HEK293 (cell line): ENCODE measurements at regions not wholly inside any gene's neighbourhood (a gene's known extent, or its start where the extent isn't known, plus 50 kb on each side); places are given as distances from the start of the nearest gene placed in this dataset.

Experiments
- CTCF ChIA-PET: fragments of 350-600 bp; formaldehyde crosslinking; extraction: SDS; loops from one replicate; lab custom pipeline; 2021; ENCODE audit warnings: antibody characterized with exemption; lab: Yijun Ruan, JAX
- POLR2A ChIA-PET: fragments of 300-600 bp; formaldehyde crosslinking; extraction: SDS; loops from one replicate; lab custom pipeline; 2020; ENCODE audit warnings: antibody characterized with exemption, inconsistent platforms; lab: Yijun Ruan, JAX
- H3K27ac ChIP-seq: fragments of 200-500 bp; sonication (Bioruptor generic); 2 replicates; pipeline ENCODE4 v1.5.1; 2014; ENCODE audit warnings: low read depth, low read length, control low read depth, inconsistent platforms; ENCODE audit errors: extremely low read depth
- H3K36me3 ChIP-seq, 2 experiments: fragments of 200-500 bp in 1 of 2; sonication (Bioruptor generic) in 1 of 2; 1 replicate in 1 of 2; 2 replicates in 1 of 2; pipeline ENCODE4 v1.5.1; 2014 to 2017; ENCODE audit warnings: inconsistent platforms in 2 of 2, low read length in 2 of 2; ENCODE audit not compliant: control insufficient read depth in 2 of 2, insufficient read depth in 1 of 2
- H3K4me1 ChIP-seq: fragments of 200-500 bp; sonication (Bioruptor generic); 2 replicates; pipeline ENCODE4 v1.5.1; 2014; ENCODE audit warnings: mild to moderate bottlenecking, low read length, inconsistent platforms; ENCODE audit not compliant: control insufficient read depth, insufficient read depth
- H3K4me3 ChIP-seq: 2 replicates; pipeline ENCODE4 v1.5.1; 2011; ENCODE audit warnings: low read depth, mild to moderate bottlenecking, control low read depth, low read length, moderate library complexity
- H3K9me3 ChIP-seq: fragments of 200-500 bp; sonication (Bioruptor generic); 2 replicates; pipeline ENCODE4 v1.5.1; 2014; ENCODE audit warnings: low read depth, low read length, inconsistent platforms; ENCODE audit not compliant: control insufficient read depth, insufficient read depth
- ZFP69B ChIP-seq: fragments of 450-650 bp; formaldehyde crosslinking; IDR thresholded peaks from 2 replicates; pipeline ENCODE4 v1.5.1; 2016; ENCODE audit warnings: missing biosample characterization, missing genetic modification characterization
- ZNF221 ChIP-seq: fragments of 450-650 bp; formaldehyde crosslinking; IDR thresholded peaks from 2 replicates; pipeline ENCODE4 v1.5.1; 2017; ENCODE audit warnings: missing biosample characterization, missing genetic modification characterization, borderline replicate concordance
- ZNF274 ChIP-seq, 2 experiments: fragments of 200-500 bp in 1 of 2; fragments of 450-650 bp in 1 of 2; sonication (Bioruptor generic) in 1 of 2; formaldehyde crosslinking in 1 of 2; IDR thresholded peaks; 2 replicates each; pipeline versions ENCODE4 v1.5.1 to v1.6.1; 2014 to 2016; ENCODE audit warnings: borderline replicate concordance in 1 of 2, inconsistent platforms in 1 of 2, low read length in 1 of 2, missing biosample characterization in 1 of 2, missing genetic modification characterization in 1 of 2
- ZNF521 ChIP-seq: fragments of 450-650 bp; formaldehyde crosslinking; IDR thresholded peaks from 2 replicates; pipeline ENCODE4 v1.5.1; 2017; ENCODE audit warnings: missing biosample characterization, mild to moderate bottlenecking, missing genetic modification characterization
- ZNF624 ChIP-seq: fragments of 450-650 bp; formaldehyde crosslinking; IDR thresholded peaks from 2 replicates; pipeline ENCODE4 v1.5.1; 2017; ENCODE audit warnings: missing biosample characterization, missing genetic modification characterization
- ZNF707 ChIP-seq: fragments of 450-650 bp; formaldehyde crosslinking; IDR thresholded peaks from 2 replicates; pipeline ENCODE4 v1.5.1; 2016; ENCODE audit warnings: missing biosample characterization, missing genetic modification characterization
- ZNF768 ChIP-seq: fragments of 450-650 bp; formaldehyde crosslinking; IDR thresholded peaks from 2 replicates; pipeline ENCODE4 v1.5.1; 2018; ENCODE audit warnings: missing biosample characterization, mild to moderate bottlenecking, missing genetic modification characterization
- TF ChIP-seq, protein P1 (sequence below): fragments of 450-650 bp; formaldehyde crosslinking; IDR thresholded peaks from 2 replicates; pipeline ENCODE4 v1.5.1; 2017; ENCODE audit warnings: missing biosample characterization, missing genetic modification characterization
- TF ChIP-seq, protein P2 (sequence below): fragments of 450-650 bp; formaldehyde crosslinking; IDR thresholded peaks from 2 replicates; pipeline ENCODE4 v1.5.1; 2016; ENCODE audit warnings: missing biosample characterization, missing genetic modification characterization
- TF ChIP-seq, protein P3 (sequence below): fragments of 450-650 bp; IDR thresholded peaks from 2 replicates; pipeline ENCODE4 v1.5.1; 2018; ENCODE audit warnings: missing biosample characterization, missing genetic modification characterization
- TF ChIP-seq, protein P4 (sequence below): fragments of 450-650 bp; formaldehyde crosslinking; IDR thresholded peaks from 2 replicates; pipeline ENCODE4 v1.5.0; 2017; ENCODE audit warnings: missing biosample characterization, missing genetic modification characterization, borderline replicate concordance
- TF ChIP-seq, protein P5 (sequence below): sonication (generic); formaldehyde crosslinking; IDR thresholded peaks from 2 replicates; pipeline ENCODE4 v1.8.1; 2022; ENCODE audit warnings: mild to moderate bottlenecking, moderate library complexity, missing genetic modification reagents

DNA sequence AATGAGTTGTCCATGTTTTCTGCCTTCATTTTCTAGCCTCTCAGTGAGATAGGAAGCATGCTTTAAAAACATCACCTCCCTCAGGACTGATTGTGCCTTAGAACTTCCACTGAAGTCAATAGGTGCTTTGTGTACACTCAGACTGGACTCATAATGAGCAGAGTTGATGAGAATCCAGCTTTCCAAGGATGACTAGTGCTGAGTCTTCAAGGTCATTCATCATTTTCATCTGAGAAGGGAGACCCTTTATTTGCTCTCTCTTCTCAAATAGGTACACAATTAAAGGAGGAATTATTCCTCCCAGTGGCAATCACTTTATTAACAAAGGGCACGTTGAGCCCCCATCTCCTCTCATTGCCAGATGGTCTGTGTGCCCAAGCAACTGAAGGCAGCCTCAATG is 210.9 kb upstream of the PRKD1 start (continued):
- TF ChIP-seq, protein P1, sequence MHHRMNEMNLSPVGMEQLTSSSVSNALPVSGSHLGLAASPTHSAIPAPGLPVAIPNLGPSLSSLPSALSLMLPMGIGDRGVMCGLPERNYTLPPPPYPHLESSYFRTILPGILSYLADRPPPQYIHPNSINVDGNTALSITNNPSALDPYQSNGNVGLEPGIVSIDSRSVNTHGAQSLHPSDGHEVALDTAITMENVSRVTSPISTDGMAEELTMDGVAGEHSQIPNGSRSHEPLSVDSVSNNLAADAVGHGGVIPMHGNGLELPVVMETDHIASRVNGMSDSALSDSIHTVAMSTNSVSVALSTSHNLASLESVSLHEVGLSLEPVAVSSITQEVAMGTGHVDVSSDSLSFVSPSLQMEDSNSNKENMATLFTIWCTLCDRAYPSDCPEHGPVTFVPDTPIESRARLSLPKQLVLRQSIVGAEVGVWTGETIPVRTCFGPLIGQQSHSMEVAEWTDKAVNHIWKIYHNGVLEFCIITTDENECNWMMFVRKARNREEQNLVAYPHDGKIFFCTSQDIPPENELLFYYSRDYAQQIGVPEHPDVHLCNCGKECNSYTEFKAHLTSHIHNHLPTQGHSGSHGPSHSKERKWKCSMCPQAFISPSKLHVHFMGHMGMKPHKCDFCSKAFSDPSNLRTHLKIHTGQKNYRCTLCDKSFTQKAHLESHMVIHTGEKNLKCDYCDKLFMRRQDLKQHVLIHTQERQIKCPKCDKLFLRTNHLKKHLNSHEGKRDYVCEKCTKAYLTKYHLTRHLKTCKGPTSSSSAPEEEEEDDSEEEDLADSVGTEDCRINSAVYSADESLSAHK: no peak
- TF ChIP-seq ZNF768 (tag by site-specific recombination): no peak
- no peak for TF ChIP-seq ZNF707 (tag by site-specific recombination)

DNA sequence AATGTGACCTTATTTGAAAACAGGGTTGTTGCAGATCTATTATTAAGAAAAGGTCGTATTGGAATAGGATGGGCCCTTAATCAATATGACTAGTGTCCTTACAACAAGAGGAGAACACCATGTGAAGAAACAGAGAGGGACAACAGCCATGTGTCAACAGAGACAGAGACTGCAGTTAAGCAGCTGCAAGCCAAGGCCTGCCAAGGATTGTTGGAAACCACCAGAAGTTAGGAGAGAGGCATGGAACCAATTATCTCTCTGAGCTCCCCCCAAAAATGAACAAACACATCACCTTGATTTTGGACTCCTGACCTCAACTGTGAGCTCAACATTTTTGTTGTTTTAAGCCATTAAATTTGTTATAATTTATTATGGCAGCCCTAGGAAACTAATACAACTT is 214.6 kb upstream of the PRKD1 start:
- no peaks in the 10 kb centered on the region for H3K4me1 ChIP-seq
- CTCF ChIA-PET: no interaction called here

DNA sequence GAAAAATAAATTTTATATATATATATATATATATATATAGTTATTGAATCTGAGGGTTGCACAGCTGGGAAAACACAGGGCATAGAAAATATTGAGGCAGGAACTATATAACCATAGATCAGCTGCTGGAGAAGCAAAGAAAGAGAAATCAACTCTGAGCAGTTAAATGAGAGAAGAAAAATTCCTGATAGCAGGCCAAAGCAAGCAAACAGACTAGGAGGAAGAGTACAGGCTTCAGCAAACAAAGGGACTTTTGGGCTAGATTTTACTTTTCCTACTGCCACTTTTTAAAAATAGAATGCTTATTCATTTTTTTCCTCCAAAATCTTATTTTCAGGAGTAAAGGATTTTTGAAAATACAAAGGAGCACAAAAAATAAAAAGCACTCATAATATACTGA is 216.0 kb upstream of the PRKD1 start:
- H3K4me3 ChIP-seq: no peak overlapping the region
- TF ChIP-seq, protein P2, sequence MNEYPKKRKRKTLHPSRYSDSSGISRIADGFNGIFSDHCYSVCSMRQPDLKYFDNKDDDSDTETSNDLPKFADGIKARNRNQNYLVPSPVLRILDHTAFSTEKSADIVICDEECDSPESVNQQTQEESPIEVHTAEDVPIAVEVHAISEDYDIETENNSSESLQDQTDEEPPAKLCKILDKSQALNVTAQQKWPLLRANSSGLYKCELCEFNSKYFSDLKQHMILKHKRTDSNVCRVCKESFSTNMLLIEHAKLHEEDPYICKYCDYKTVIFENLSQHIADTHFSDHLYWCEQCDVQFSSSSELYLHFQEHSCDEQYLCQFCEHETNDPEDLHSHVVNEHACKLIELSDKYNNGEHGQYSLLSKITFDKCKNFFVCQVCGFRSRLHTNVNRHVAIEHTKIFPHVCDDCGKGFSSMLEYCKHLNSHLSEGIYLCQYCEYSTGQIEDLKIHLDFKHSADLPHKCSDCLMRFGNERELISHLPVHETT (tag by site-specific recombination): no peak
- no peak for TF ChIP-seq ZNF624 (tag by site-specific recombination)
- TF ChIP-seq, protein P3, sequence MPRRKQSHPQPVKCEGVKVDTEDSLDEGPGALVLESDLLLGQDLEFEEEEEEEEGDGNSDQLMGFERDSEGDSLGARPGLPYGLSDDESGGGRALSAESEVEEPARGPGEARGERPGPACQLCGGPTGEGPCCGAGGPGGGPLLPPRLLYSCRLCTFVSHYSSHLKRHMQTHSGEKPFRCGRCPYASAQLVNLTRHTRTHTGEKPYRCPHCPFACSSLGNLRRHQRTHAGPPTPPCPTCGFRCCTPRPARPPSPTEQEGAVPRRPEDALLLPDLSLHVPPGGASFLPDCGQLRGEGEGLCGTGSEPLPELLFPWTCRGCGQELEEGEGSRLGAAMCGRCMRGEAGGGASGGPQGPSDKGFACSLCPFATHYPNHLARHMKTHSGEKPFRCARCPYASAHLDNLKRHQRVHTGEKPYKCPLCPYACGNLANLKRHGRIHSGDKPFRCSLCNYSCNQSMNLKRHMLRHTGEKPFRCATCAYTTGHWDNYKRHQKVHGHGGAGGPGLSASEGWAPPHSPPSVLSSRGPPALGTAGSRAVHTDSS (tag by site-specific recombination): no peak
- TF ChIP-seq, all 188 proteins: peak for 0
- Histone ChIP-seq H3K27ac (no peak overlapping the region), H3K9me3 (no peaks in the 10 kb centered on the region; the same call in none of the 2 replicates), H3K4me1 (no peaks in the 10 kb centered on the region), H3K36me3 (no peaks in the 10 kb centered on the region)
- ChIA-PET CTCF (no interaction called here), POLR2A (no interaction called here)

More for the DNA sequence above, 214.6 kb upstream of the PRKD1 start:
- no peaks in the 10 kb centered on the region; the same call in 1 of the 2 replicates for H3K9me3 ChIP-seq
- H3K4me3 ChIP-seq: no peak overlapping the region
- H3K36me3 ChIP-seq: no peaks in the 10 kb centered on the region
- no peak overlapping the region for H3K27ac ChIP-seq
- TF ChIP-seq, protein P4, sequence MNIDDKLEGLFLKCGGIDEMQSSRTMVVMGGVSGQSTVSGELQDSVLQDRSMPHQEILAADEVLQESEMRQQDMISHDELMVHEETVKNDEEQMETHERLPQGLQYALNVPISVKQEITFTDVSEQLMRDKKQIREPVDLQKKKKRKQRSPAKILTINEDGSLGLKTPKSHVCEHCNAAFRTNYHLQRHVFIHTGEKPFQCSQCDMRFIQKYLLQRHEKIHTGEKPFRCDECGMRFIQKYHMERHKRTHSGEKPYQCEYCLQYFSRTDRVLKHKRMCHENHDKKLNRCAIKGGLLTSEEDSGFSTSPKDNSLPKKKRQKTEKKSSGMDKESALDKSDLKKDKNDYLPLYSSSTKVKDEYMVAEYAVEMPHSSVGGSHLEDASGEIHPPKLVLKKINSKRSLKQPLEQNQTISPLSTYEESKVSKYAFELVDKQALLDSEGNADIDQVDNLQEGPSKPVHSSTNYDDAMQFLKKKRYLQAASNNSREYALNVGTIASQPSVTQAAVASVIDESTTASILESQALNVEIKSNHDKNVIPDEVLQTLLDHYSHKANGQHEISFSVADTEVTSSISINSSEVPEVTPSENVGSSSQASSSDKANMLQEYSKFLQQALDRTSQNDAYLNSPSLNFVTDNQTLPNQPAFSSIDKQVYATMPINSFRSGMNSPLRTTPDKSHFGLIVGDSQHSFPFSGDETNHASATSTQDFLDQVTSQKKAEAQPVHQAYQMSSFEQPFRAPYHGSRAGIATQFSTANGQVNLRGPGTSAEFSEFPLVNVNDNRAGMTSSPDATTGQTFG (tag by site-specific recombination): no peak
- TF ChIP-seq ZNF274 (IDR thresholded peaks at IDR 0.05; ENCODE audit: low read length) (no peak), ZNF274 (tag by site-specific recombination; IDR thresholded peaks at IDR 0.05; ENCODE audit: borderline replicate concordance) (no peak), ZNF521 (tag by site-specific recombination) (no peak), ZNF624 (tag by site-specific recombination) (no peak), ZNF221 (no peak), ZFP69B (tag by site-specific recombination) (no peak)
- TF ChIP-seq, protein P5, sequence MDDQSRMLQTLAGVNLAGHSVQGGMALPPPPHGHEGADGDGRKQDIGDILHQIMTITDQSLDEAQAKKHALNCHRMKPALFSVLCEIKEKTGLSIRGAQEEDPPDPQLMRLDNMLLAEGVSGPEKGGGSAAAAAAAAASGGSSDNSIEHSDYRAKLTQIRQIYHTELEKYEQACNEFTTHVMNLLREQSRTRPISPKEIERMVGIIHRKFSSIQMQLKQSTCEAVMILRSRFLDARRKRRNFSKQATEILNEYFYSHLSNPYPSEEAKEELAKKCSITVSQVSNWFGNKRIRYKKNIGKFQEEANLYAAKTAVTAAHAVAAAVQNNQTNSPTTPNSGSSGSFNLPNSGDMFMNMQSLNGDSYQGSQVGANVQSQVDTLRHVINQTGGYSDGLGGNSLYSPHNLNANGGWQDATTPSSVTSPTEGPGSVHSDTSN (CRISPR knock-in tag): no peak
- POLR2A ChIA-PET: no interaction called here
